ENCODE measurements at regions not wholly inside any gene's neighbourhood (a gene's known extent, or its start where the extent isn't known, plus 50 kb on each side); places are given as distances from the start of the nearest gene placed in this dataset.
"Not testable (repeated sequence)": the region's sequence is repeated elsewhere in the genome, so short reads cannot be mapped to it uniquely, and the experiment has no call there.

DNA sequence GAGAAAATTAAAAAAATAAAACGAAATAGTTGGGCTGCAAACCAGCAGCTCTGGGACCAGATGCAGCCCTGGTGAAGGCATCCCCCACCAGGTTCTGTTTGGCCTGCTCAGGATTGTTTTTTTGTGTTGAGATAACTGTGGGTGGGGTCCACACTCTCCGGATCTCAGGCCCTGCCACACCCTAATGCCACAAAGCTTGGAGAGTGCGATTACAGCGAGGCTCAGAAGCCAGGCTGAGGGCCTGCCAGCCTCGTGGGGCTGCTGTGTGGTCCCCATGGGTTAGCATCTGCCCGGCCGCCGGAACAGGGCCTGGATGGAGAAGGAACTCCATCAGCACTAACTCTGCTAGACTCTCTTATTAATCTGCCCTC lies 290.8 kb upstream of the PLGLB2 start:
- H3K4me3 Mint-ChIP-seq (ENCODE audit: low read depth, unreplicated experiment); H3K9me3 Mint-ChIP-seq (ENCODE audit: low read depth, unreplicated experiment); DNase-seq; H3K27ac Mint-ChIP-seq (ENCODE audit: unreplicated experiment); CTCF ChIA-PET; H3K27me3 Mint-ChIP-seq (ENCODE audit: unreplicated experiment); intact Hi-C loops (cut with micrococcal nuclease; ENCODE audit: unreplicated experiment); BruUV-seq (replicated peaks); H3K4me1 Mint-ChIP-seq (ENCODE audit: low read depth, unreplicated experiment): not testable (repeated sequence)
- peaks cover 11% of the 10 kb centered on the region for H3K36me3 Mint-ChIP-seq (ENCODE audit: insufficient read depth, unreplicated experiment)

DNA sequence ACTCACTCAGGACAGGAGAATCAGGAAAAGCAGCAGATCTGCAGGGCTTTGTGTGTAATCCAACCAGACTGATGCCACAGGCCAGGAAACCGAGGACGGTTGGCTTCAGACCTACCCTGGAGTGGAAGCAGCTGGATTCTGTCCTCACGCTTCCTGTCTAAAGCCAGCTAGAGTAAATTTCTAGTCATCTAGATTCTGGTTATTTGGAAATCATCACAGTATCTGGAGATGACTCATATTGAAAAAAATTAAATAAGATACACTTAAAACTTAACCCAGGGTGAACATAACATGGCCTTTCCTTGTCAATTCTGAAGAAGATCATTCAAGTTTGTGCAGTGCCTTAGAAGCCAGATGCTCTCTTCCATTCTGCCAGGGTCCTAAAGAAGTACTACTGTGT lies 288.9 kb upstream of the PLGLB2 start:
- H3K4me1 Mint-ChIP-seq (ENCODE audit: low read depth, unreplicated experiment); intact Hi-C loops (cut with micrococcal nuclease; ENCODE audit: unreplicated experiment); H3K27me3 Mint-ChIP-seq (ENCODE audit: unreplicated experiment); CTCF ChIA-PET; DNase-seq; BruUV-seq (replicated peaks); H3K4me3 Mint-ChIP-seq (ENCODE audit: low read depth, unreplicated experiment); H3K9me3 Mint-ChIP-seq (ENCODE audit: low read depth, unreplicated experiment); H3K27ac Mint-ChIP-seq (ENCODE audit: unreplicated experiment): not testable (repeated sequence)
- peaks cover 11% of the 10 kb centered on the region for H3K36me3 Mint-ChIP-seq (ENCODE audit: insufficient read depth, unreplicated experiment)

DNA sequence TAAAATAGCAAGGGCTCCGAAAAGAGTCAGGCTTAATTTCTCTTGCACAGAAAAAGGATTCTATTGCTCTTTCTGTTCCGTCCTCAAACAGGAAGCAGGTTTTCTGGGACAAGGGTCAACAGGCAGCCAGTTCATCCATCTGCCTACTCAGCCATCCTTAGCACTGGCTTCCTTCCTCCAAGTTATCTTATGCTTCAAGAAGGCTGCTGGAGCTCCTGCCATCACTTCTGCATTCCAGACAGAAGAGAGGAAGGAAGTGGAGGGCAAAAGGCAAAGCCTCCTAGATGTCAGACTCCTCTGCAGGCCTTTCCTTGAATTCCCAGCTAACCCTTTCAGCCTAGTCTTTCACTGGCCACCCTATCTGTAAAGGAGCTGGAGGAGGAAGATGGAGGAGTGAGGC lies 287.8 kb upstream of the PLGLB2 start:
- H3K36me3 Mint-ChIP-seq (ENCODE audit: insufficient read depth, unreplicated experiment), result peaks cover 11% of the 10 kb centered on the region

DNA sequence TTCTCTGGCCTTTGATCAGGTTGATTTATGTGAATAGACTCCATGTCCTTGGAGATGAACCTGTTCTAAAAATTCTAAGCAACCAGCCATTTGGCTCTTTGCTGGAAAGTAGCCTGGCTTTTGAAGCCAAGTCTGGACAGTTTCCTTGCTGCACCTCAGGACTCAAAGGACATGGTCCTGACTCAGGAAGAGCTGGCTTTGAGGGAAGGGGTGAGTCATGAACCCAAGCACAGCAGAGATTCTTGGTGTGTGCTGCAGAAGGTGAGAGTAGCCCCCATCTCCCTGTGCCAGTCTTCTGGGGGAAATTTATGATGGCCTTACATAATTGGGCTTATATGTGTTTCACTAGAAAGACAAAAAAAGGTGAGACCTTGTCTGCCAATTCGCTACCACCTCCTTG lies 287.2 kb upstream of the PLGLB2 start:
- H3K27me3 Mint-ChIP-seq (ENCODE audit: unreplicated experiment); H3K4me1 Mint-ChIP-seq (ENCODE audit: low read depth, unreplicated experiment); H3K27ac Mint-ChIP-seq (ENCODE audit: unreplicated experiment); DNase-seq; intact Hi-C loops (cut with micrococcal nuclease; ENCODE audit: unreplicated experiment); CTCF ChIA-PET; H3K4me3 Mint-ChIP-seq (ENCODE audit: low read depth, unreplicated experiment); BruUV-seq (replicated peaks); H3K9me3 Mint-ChIP-seq (ENCODE audit: low read depth, unreplicated experiment): not testable (repeated sequence)
- peaks cover 11% of the 10 kb centered on the region for H3K36me3 Mint-ChIP-seq (ENCODE audit: insufficient read depth, unreplicated experiment)

More for the DNA sequence above, 287.8 kb upstream of the PLGLB2 start:
- intact Hi-C loops (cut with micrococcal nuclease; ENCODE audit: unreplicated experiment); DNase-seq; CTCF ChIA-PET; H3K4me1 Mint-ChIP-seq (ENCODE audit: low read depth, unreplicated experiment); H3K4me3 Mint-ChIP-seq (ENCODE audit: low read depth, unreplicated experiment); H3K27ac Mint-ChIP-seq (ENCODE audit: unreplicated experiment); BruUV-seq (replicated peaks); H3K27me3 Mint-ChIP-seq (ENCODE audit: unreplicated experiment); H3K9me3 Mint-ChIP-seq (ENCODE audit: low read depth, unreplicated experiment): not testable (repeated sequence)

DNA sequence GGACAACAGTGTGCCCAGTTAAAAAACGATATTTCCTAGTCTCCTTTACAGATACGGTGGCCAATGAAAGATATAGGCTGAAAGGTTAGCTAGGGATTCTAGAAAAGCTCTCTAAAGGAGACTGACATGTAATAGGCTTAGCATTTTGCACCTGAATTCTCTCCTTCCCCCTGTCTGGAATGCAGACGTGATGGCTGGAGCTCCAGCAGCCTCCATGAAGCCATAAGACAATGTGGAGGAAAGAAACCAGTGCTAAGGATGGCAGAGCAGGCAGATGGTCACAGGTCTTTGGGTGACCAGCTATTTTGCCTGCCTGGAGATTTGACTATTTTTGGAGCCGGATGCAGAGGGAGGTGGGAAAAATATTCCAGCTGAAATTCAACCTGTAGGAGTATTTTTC lies 286.2 kb upstream of the PLGLB2 start:
- CTCF ChIA-PET; DNase-seq; H3K36me3 Mint-ChIP-seq (ENCODE audit: insufficient read depth, unreplicated experiment); intact Hi-C loops (cut with micrococcal nuclease; ENCODE audit: unreplicated experiment); H3K4me3 Mint-ChIP-seq (ENCODE audit: low read depth, unreplicated experiment); H3K9me3 Mint-ChIP-seq (ENCODE audit: low read depth, unreplicated experiment); H3K27ac Mint-ChIP-seq (ENCODE audit: unreplicated experiment); H3K27me3 Mint-ChIP-seq (ENCODE audit: unreplicated experiment); BruUV-seq (replicated peaks): not testable (repeated sequence)
- peaks cover 11% of the 10 kb centered on the region for H3K4me1 Mint-ChIP-seq (ENCODE audit: low read depth, unreplicated experiment)

DNA sequence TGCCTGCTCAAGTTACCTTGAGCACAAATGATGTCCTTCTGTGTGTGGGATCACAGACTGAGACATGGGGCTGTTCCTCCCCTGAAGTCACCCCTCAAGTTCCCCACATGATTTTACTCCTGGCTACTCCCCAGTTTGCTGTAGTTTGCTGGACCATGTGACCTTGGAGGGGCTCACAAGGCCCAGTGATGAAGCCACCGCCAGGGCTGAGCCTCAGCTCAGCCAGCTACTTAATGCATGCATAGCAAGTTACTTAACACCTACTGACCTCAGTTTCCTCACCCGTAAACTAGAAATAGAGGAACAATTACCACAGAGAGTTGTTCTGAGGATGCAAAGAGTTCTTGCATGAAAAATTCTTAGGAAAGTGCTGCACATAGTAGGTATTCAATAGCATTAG lies 283.7 kb upstream of the PLGLB2 start:
- H3K9me3 Mint-ChIP-seq (ENCODE audit: low read depth, unreplicated experiment); CTCF ChIA-PET; H3K27me3 Mint-ChIP-seq (ENCODE audit: unreplicated experiment); BruUV-seq (replicated peaks); H3K4me3 Mint-ChIP-seq (ENCODE audit: low read depth, unreplicated experiment); H3K36me3 Mint-ChIP-seq (ENCODE audit: insufficient read depth, unreplicated experiment); H3K27ac Mint-ChIP-seq (ENCODE audit: unreplicated experiment); DNase-seq; intact Hi-C loops (cut with micrococcal nuclease; ENCODE audit: unreplicated experiment): not testable (repeated sequence)
- peaks cover 11% of the 10 kb centered on the region for H3K4me1 Mint-ChIP-seq (ENCODE audit: low read depth, unreplicated experiment)

DNA sequence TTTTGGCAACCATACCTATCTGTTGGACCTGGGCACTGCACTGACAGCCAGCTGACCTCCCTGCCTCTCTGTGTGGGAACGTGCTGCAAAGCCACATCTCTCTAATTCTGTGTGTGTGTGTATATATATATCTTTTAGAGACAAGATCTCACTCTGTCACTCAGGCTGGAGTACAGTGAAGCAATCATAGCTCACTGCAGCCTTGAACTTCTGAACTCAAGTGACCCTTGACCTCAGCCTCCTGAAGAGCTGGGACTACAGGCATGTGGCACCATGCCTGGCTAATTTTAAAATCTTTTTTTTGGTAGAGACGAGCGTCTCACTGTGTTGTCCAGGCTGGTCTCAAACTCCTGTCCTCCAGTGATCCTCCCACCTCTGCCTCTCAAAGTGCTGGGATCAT lies 282.2 kb upstream of the PLGLB2 start:
- intact Hi-C loops (cut with micrococcal nuclease; ENCODE audit: unreplicated experiment); H3K4me3 Mint-ChIP-seq (ENCODE audit: low read depth, unreplicated experiment); H3K9me3 Mint-ChIP-seq (ENCODE audit: low read depth, unreplicated experiment); CTCF ChIA-PET; H3K36me3 Mint-ChIP-seq (ENCODE audit: insufficient read depth, unreplicated experiment); H3K27me3 Mint-ChIP-seq (ENCODE audit: unreplicated experiment); H3K27ac Mint-ChIP-seq (ENCODE audit: unreplicated experiment); DNase-seq; BruUV-seq (replicated peaks): not testable (repeated sequence)
- H3K4me1 Mint-ChIP-seq (ENCODE audit: low read depth, unreplicated experiment), result peaks cover 11% of the 10 kb centered on the region

DNA sequence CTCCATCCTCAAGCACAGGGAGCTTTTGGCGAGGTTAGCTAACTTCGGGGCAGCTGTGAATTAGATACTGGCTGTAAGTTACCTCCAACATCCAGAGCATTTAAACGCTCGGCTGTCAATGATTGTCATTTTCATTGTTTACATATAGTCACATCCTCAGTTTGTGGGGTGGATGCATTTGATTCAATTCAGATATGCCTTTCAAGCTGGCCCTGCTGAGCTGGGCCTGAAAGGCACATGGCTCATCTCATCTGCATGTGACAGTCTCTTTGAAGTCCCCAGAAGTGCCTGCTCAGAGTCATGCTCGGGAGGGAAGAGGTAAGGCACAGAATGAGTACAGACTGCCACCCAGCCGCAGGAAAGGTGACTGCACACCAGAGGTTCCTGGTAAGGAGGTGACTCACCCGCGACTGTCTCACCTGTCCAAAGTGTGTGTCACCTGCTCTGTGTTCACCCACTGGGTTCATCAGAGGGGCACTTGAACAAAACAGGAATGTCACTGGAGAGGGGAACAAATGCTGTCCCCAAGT lies 281.2 kb upstream of the PLGLB2 start:
- H3K27ac Mint-ChIP-seq (ENCODE audit: unreplicated experiment); H3K4me3 Mint-ChIP-seq (ENCODE audit: low read depth, unreplicated experiment); CTCF ChIA-PET; BruUV-seq (replicated peaks); H3K36me3 Mint-ChIP-seq (ENCODE audit: insufficient read depth, unreplicated experiment); intact Hi-C loops (cut with micrococcal nuclease; ENCODE audit: unreplicated experiment); H3K27me3 Mint-ChIP-seq (ENCODE audit: unreplicated experiment); H3K9me3 Mint-ChIP-seq (ENCODE audit: low read depth, unreplicated experiment): not testable (repeated sequence)
- peak; percentile 71 for DNase-seq
- H3K4me1 Mint-ChIP-seq (ENCODE audit: low read depth, unreplicated experiment), result peaks cover 11% of the 10 kb centered on the region

DNA sequence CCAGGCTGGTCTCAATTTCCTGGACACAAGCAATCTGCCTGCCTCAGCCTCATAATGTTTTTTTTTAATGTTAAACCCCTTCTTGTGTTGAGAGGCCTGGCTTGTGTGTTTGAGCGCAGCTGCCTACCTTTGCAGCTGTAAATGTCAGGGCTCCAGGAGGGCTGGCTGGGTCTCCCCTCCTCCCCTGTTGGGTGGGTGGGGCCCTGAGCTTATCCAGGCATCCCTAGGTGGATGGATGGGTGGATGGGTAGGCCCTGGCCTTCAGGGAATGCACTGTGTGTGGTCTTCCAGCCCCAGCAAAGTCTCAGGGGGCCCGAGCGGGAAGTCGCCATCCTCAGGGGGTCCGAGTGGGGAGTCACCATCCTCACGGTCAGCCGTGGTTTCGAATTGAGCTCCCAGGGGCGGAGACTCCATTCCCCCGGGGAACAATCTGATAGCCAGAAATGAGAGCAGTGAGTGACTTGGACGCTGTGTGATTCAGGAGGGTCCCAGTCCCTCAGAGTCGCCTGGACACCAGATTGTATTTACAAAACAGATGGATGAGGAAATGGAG lies 279.4 kb upstream of the PLGLB2 start:
- CTCF ChIA-PET; DNase-seq; H3K4me3 Mint-ChIP-seq (ENCODE audit: low read depth, unreplicated experiment); H3K27me3 Mint-ChIP-seq (ENCODE audit: unreplicated experiment); intact Hi-C loops (cut with micrococcal nuclease; ENCODE audit: unreplicated experiment); H3K36me3 Mint-ChIP-seq (ENCODE audit: insufficient read depth, unreplicated experiment); BruUV-seq (replicated peaks); H3K27ac Mint-ChIP-seq (ENCODE audit: unreplicated experiment); H3K9me3 Mint-ChIP-seq (ENCODE audit: low read depth, unreplicated experiment): not testable (repeated sequence)
- H3K4me1 Mint-ChIP-seq (ENCODE audit: low read depth, unreplicated experiment), result peaks cover 11% of the 10 kb centered on the region

DNA sequence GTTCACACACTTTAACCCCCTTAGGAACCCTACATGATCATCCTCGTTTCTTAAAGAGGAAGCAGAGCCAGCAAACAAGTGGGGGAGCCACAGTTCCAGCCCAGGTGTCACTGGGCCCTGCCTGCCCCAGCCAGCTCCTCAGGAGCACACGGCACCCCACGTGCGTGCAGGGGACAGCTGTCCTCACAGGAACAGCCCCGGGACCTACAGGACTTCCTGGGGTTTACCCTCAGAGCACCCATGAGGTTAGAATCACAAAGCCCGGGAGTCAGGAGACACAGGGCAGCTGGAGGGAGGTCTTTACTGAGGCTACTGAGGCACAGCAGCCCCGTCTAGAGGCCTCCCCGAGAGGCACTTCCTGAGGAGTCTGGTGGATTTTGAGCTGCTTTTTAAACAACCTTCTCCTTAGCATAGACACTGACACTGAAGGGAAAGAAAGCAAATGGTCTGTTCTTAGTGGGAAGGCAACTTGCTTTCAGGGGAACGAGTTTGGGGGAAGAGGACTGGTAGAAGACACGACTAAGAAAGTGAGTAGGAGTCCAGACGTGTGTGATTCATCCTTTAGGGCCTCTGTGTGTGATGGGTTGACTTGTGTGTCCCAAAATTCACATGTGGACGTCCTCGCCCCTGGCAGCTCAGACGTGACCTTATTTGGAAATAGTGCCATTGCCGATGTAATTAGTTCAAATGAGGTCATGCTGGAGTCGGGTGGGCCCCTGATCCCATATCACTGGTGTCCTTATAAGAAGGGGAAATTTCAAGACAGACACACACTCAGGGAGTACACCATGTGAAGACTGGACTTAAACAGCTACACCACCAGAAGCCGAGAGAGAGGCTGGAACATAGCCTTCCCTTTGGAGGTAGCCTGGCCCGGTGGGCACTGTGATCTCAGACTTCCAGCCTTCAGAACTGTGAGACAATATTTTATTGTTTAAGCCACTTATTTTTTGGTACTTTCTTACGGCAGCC lies 278.4 kb upstream of the PLGLB2 start:
- H3K4me3 Mint-ChIP-seq (ENCODE audit: low read depth, unreplicated experiment); H3K9me3 Mint-ChIP-seq (ENCODE audit: low read depth, unreplicated experiment); DNase-seq; intact Hi-C loops (cut with micrococcal nuclease; ENCODE audit: unreplicated experiment); H3K27me3 Mint-ChIP-seq (ENCODE audit: unreplicated experiment); BruUV-seq (replicated peaks); H3K36me3 Mint-ChIP-seq (ENCODE audit: insufficient read depth, unreplicated experiment); H3K27ac Mint-ChIP-seq (ENCODE audit: unreplicated experiment); CTCF ChIA-PET: not testable (repeated sequence)
- H3K4me1 Mint-ChIP-seq (ENCODE audit: low read depth, unreplicated experiment), result peaks cover 11% of the 10 kb centered on the region

All from Calu3 (cell line).